GM18505 (cell line): ENCODE measurements at regions not wholly inside any gene's neighbourhood (a gene's known extent, or its start where the extent isn't known, plus 50 kb on each side); places are given as distances from the start of the nearest gene placed in this dataset.

ENCODE experiments used
- ATAC-seq: cut with Tn5 transposase; IDR thresholded peaks from one replicate; pipeline ENCODE4 v1.9.1; 2021; ENCODE audit not compliant: unreplicated experiment
- POLR2A ChIP-seq: IDR thresholded peaks from 4 replicates; pipeline ENCODE4 v1.6.1; 2011; ENCODE audit warnings: borderline replicate concordance; ENCODE audit not compliant: insufficient read depth, insufficient read length; ENCODE audit errors: extremely low read depth

DNA sequence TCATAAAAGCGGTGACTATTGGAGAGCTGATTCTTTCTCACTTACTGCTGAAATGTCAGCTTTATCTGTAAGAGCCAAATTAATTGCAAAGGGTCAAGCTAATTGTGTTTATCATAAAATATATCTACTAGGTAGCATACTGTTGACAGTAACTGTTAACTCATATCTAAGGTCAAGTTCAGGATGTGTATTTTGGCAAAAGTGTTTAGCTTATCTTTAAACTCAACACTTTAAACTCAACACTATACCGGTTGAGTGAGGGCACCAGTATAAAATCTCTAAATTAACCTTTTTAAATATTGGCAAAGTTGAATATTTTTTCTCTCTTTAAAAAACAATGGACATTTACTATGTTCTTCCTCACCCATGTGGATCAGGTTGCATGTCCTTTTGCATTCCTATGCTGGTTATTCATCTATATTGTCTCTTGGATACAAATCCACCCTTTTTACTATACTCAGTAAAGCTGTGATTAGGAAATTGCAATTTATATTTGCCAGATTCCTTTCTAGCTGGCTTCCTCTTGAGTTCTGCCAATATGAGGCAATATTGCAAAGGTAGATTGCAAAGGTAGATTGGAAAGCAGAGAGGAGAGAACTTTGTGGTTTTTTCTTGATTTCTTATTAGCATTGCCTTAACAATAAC, 344.6 kb upstream of the DCBLD2 start:
- TF ChIP-seq POLR2A, result no peak
- ATAC-seq, result no peak

DNA sequence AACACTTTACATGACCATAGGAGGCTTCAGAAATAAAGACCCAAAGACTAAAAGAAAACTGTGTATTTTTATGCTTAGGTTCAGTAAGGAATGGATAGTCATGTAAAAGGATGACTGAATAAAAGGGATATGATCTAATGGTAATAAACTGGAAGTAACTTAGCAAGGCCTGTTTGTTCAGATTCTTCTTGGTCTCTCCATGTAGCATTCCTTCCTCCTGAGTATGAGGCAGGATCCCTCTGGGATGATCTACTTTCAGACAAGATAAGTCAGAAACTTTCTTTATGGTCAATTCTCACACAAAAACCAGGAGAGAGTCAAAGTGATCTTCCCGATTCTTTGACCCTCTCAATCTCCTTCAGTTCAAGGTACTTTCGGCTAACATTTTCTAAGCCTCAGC, 340.8 kb upstream of the DCBLD2 start:
- no peak for ATAC-seq
- TF ChIP-seq POLR2A, result no peak

DNA sequence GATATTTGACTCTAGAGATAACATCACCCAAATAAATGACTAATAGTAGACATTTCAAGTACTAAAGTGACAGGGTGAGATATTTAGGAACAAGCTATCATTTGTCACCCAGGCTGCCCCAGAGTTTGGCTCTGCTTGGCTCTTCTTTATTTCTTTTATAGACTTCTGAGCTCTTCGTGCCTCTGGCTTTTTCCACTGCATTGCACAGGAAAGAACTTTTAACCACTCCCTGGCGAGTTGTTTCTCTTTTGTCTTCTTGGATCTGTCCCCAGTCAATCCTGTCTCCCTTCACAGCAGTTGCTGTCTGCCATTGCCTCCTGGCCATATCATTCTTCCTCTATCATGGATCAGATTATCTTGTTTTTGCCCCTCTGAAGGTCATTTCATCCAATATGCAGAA, 339.2 kb upstream of the DCBLD2 start:
- no peak for TF ChIP-seq POLR2A
- ATAC-seq, result no peak

DNA sequence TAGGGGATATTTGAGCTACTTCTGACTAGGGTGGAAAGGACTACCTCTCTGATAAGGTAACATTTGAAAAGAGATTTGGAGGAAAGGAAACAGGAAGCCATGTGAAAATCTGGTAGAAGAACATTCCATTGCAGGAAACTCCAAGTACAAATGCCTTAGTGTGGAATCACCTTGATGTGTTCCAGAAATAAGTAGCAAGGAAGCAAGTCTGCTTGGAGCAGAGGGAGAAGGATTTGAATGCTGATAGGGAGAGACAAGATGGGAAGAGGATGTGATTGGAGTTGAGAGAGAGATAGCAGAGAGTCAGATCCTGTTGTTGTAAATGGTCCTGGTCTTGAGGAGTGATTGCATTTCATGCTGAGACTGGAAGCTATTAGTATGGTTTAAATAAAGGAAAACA, 335.1 kb upstream of the DCBLD2 start:
- no peak for TF ChIP-seq POLR2A
- no peak for ATAC-seq

DNA sequence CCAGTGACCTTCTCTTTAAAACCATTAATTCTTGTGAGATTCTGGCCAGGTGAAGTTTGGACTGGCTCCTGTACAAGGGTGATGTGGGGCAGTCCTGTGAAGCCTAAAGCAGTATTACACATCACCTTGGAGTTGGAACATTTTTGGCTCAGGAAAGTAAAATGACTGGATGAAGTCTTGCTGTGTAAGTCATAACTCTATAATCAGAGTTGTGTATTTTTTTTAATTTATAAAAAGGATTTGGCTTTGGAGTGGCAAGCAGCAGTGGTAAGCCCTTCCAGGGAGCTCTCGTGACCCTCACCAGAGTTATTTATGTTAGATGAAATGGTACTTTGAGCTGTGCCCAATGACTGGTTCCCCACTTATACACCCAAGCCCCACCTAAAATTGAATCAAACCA, 331.2 kb upstream of the DCBLD2 start:
- no peak for ATAC-seq
- TF ChIP-seq POLR2A, result no peak

DNA sequence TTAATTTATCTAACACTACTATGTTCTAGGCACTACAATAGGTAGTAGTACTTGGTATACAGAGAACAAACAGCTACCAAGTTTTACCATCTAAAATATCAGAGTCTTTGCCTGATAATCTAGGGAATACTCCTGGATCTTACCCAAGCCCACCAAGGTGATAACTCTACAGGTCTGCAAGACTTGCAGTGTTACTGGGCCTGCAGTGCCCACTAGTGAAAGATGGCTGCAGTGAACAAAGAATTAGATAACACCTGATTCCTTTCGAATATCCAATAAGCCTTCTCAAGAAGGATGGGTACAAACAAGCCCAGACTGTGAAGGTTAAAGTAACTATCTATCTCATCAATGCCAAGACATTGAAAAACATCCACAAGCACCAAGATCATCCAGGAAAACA, 317.0 kb upstream of the DCBLD2 start:
- no peak for TF ChIP-seq POLR2A
- no peak for ATAC-seq

DNA sequence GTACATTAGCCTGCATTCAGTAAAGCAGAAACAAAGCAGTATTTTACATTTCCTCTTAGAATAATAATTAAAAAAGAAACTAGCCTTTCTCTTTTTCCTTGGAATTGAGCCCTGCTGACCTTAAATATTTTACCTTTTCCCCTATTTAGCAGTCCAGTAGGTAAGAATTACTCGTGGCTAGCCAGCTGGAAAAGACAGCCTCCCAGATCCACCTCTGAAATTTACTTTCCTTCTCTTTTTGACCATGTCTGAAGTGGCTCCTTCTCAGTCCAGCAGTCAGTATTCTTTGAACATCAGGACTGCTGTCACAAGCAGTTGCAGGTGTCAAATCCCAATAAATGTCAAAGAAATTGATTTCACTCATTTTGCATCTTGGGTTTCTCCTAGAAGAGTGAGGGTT, 311.5 kb upstream of the DCBLD2 start:
- TF ChIP-seq POLR2A, result no peak

DNA sequence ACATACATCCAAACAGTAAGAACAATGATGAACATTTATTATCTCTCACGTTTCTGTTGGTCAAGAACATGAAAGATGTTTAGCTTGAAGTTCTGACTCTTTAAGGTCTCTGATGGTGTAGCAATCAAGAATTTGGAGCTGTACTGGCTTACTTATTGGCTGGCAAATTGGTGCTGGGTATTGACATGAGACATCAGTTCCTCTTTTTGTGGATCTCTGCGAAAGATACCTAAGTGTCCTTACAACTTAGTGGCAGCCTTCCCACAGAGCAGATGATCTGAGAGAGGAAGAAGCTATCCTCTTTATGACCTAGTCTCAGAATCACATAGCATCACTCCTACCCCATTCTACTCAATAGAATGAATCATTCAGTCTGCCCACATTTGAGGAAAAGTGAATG, 309.8 kb upstream of the DCBLD2 start:
- no peak for ATAC-seq
- TF ChIP-seq POLR2A, result no peak

More for the DNA sequence above, 311.5 kb upstream of the DCBLD2 start:
- ATAC-seq, result no peak

DNA sequence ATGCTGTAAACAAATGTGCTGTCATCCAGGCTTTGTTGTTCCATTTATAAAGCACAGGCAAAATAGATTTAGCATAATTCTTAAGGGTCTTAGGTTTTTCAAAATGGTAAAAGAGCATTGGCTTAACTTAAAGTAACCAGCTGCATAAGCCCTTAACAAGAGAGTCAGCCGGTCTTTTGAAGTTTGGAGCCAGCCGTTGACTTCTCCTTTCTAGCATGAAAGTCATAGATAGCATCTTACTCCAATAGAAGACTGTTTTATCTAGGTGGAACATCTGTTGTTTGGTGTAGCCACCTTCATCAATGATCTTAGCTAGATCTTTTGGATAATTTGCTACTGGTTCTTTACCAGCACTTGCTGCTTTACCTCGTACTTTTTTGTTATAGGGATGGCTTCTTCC, 297.5 kb upstream of the DCBLD2 start:
- no peak for TF ChIP-seq POLR2A
- no peak for ATAC-seq

DNA sequence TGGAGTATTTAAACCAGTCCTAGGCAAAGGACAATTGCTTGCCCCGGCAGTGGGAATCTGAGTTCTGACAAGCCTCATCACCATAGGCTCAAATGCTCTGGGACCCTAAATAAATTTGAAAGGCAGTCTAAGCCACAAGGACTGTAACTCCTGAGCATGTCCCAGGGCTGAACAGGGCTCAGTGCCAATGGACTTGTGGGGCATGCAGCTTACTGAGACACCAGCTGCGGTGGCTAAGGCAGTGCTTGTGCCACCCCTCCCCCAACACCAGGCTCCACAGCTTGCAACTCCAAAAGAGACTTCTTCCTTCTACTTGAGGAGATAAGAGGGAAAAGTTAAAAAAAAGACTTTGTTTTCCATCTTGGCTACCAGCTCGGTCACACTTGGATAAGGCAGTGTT, 289.7 kb upstream of the DCBLD2 start:
- ATAC-seq, result no peak
- no peak for TF ChIP-seq POLR2A

DNA sequence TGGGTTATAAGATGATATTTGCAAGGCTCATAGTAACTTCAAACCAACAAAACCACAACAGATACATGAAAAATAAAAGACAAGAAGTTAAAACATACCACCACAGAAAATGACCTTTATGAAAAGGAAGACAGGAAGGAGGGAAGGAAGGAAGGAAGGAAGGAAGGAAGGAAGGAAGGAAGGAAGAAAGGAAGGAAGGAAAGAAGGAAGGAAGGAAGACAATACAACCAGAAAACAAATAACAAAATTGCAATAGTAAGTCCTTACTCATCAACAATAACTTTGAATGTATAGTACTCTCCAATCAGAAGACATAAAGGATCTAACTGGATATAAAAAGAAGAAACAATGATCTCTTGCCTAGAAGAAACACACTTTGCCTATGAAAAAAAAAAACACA, 287.4 kb upstream of the DCBLD2 start:
- TF ChIP-seq POLR2A, result no peak
- ATAC-seq, result no peak

DNA sequence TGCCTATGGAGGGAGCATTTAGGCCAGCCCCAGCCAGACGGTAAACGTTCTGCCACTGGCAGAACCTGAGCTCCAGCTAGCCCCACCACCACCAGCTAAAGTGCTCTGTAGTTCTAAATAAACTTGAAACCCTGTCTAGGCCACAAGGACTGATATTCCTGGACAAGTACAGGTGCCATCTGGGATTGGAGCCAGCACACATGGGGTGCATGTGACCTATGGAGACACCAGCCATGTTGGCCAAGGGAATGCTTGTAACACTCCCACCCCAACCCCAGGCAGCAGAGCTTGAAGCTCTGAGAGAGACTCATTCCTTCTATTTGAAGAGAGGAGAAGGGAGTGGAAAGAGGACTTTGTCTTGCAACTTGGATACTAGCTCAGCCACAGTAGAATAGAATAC, 284.5 kb upstream of the DCBLD2 start:
- no peak for TF ChIP-seq POLR2A
- ATAC-seq, result no peak

DNA sequence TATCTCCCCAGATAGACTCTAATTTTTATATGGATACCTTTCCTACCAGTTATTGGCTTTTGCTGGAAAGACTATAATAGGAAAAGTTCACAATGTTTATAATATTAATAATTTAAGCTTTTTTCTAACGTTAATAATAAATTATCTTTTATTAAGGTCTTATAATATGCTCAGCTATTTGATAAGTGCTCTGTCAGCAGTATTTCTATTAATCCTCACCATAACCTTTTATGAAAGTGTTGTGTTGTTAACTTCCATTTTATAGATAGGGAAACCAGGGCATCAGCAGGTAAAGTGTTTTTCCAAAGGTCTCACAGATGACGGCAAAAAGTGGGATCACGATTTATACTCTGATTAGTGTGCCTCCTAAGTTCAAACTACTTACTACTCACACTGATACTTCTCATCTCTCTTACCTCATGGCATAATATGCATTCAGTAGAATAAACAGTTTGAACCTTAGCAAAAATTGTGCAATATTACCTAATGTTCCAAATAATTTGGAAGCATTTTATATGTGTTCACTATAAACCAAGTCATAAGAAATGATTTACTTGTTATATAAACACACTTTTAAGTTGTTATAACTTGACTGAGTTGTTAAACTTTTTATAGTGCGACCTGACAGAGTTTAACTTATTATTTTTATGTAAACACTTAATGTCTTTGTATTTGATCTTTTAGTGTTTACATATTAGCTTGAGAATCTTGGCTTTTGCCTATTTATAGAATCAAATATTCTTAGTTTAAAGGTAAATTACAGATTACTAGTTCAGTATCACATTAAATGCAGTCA, 274.9 kb upstream of the DCBLD2 start:
- ATAC-seq, result no peak
- TF ChIP-seq POLR2A, result no peak

DNA sequence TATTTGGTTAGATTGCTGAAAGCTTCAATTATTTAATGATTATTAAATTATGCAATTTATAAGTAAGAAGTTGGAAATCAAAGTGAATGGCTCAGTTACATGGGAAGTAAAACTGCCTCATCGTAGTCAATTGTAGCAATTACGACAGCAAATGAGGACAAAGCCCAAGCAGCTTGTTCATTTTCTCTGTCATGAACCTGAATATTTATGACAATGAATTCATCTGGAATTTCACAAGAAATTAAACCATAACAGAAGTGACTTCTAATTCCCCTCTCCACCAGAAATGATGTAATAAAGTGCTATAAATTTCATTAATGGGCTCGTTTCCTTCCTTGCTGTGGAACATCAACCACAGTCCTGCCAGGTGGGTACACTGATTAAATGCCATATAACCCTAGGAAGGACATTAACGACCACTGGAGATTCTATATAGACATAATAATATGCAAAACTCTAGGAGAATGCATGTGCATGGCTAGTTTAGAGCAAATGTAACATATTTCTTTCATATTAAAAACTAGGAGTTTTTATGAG, 273.8 kb upstream of the DCBLD2 start:
- TF ChIP-seq POLR2A, result no peak
- ATAC-seq, result no peak
